GM12878 (cell line): ENCODE measurements at regions not wholly inside any gene's neighbourhood (a gene's known extent, or its start where the extent isn't known, plus 50 kb on each side); places are given as distances from the start of the nearest gene placed in this dataset.

Experiments used
- ATAC-seq: fragments of 200-7000 bp; cut with Tn5 transposase; 3 replicates; pipeline ENCODE4 v1.9.1; 2020; ENCODE audit warnings: mild to moderate bottlenecking, moderate library complexity
- BruUV-seq: library from RNA; stranded (reverse); fragments of 400-500 nt; replicated peaks from 2 replicates; lab custom pipeline; 2021; lab: Mats Ljungman, UMichigan
- CTCF ChIA-PET: fragments of 300-600 bp; sonication (Branson Sonifier 250); formaldehyde crosslinking; extraction: SDS; loops from one replicate; lab custom pipeline; 2021; ENCODE audit warnings: inconsistent platforms; lab: Yijun Ruan, JAX
- POLR2A ChIA-PET: fragments of 350-600 bp; formaldehyde crosslinking; extraction: SDS; loops from one replicate; lab custom pipeline; 2021; ENCODE audit warnings: inconsistent platforms; lab: Charles Lee
- RAD21 ChIA-PET: fragments of 300-600 bp; sonication (Branson Sonifier 250); formaldehyde crosslinking; loops from one replicate; lab custom pipeline; 2023; ENCODE audit warnings: antibody characterized with exemption; ENCODE audit not compliant: unreplicated experiment; lab: Charles Lee
- SMC1A ChIA-PET: fragments of 300-600 bp; sonication (Branson Sonifier 250); formaldehyde crosslinking; loops from one replicate; lab custom pipeline; 2023; ENCODE audit not compliant: unreplicated experiment, uncharacterized antibody; lab: Charles Lee
- DNase-seq: peaks from one replicate; pipeline ENCODE4 v3.0.0-alpha.2; 2011; ENCODE audit warnings: low read depth, low spot score
- FAIRE-seq: peaks from 3 replicates; lab custom pipeline; 2011; peaks lifted over from hg19 to GRCh38; lab: Jason Lieb, UNC
- H2AFZ ChIP-seq: 2 replicates; pipeline ENCODE4 v1.6.0; 2011; ENCODE audit warnings: low read depth, low read length, control low read depth; ENCODE audit not compliant: control insufficient read depth
- H3K27ac ChIP-seq: 2 replicates; pipeline ENCODE4 v1.5.1; 2011; ENCODE audit warnings: control low read depth; ENCODE audit not compliant: control insufficient read depth, insufficient read depth
- H3K27me3 ChIP-seq, 2 experiments: replicated peaks in 1 of 2; 2 replicates each; pipeline versions ENCODE4 v1.6.0 to v1.6.1; 2011; ENCODE audit warnings: low read length in 1 of 2; ENCODE audit not compliant: control insufficient read depth in 2 of 2, insufficient read depth in 2 of 2
- H3K36me3 ChIP-seq, 2 experiments: 2 replicates each; pipeline ENCODE4 v1.5.1; 2011; ENCODE audit warnings: low read length in 1 of 2; ENCODE audit not compliant: control insufficient read depth in 2 of 2, insufficient read depth in 2 of 2
- H3K4me1 ChIP-seq: 2 replicates; pipeline ENCODE4 v1.6.1; 2011; ENCODE audit warnings: mild to moderate bottlenecking, low read length, moderate library complexity, mixed read lengths; ENCODE audit not compliant: control insufficient read depth, insufficient read depth
- H3K4me2 ChIP-seq: 2 replicates; pipeline ENCODE4 v1.6.0; 2011; ENCODE audit warnings: control low read depth; ENCODE audit not compliant: control insufficient read depth, insufficient read depth
- H3K4me3 ChIP-seq: fragments of 200-600 bp; sonication (generic); 2 replicates; pipeline ENCODE4 v1.5.1; 2016
- H3K79me2 ChIP-seq: 2 replicates; pipeline ENCODE4 v1.6.0; 2011; ENCODE audit warnings: low read length; ENCODE audit not compliant: control insufficient read depth, insufficient read depth
- H3K9ac ChIP-seq: 2 replicates; pipeline ENCODE4 v1.8.0; 2011; ENCODE audit warnings: low read length, control low read depth, mixed read lengths; ENCODE audit not compliant: control insufficient read depth, insufficient read depth
- H3K9me3 ChIP-seq: replicated peaks from 3 replicates; pipeline ENCODE4 v1.5.1; 2011; ENCODE audit warnings: mild to moderate bottlenecking, low read length; ENCODE audit not compliant: control insufficient read depth, insufficient read depth
- H4K20me1 ChIP-seq: 2 replicates; pipeline ENCODE4 v1.6.0; 2011; ENCODE audit not compliant: control insufficient read depth, insufficient read depth
- RB1 ChIP-seq: fragments of 450-650 bp; formaldehyde crosslinking; IDR thresholded peaks from 2 replicates; pipeline ENCODE4 v1.6.1; 2017; ENCODE audit warnings: mild to moderate bottlenecking, borderline replicate concordance
- TCF3 ChIP-seq: IDR thresholded peaks from 2 replicates; pipeline ENCODE4 v1.6.1; 2012; ENCODE audit warnings: low read depth, mild to moderate bottlenecking, low read length, borderline replicate concordance; ENCODE audit not compliant: insufficient read depth
- WGBS: methylation state at CpG from one replicate; pipeline ENCODE4 v1.1.6; 2016; ENCODE audit warnings: low lambda C conversion rate; ENCODE audit not compliant: insufficient replicate concordance, insufficient coverage; ENCODE audit errors: missing lambda C conversion rate; 5-methylcytosine and 5-hydroxymethylcytosine counted together
- in situ Hi-C: fragments of 300-500 bp; cut with MboI; formaldehyde crosslinking; loops from 9 replicates; pipeline ENCODE4 v1.14.3; 2018; ENCODE audit warnings: mixed read lengths
- intact Hi-C: fragments of 100-400 bp; cut with micrococcal nuclease; formaldehyde crosslinking; loops from one replicate; pipeline ENCODE4 v1.14.2; 2022; ENCODE audit not compliant: unreplicated experiment
- TF ChIP-seq, protein P1 (sequence below): IDR thresholded peaks from 2 replicates; pipeline ENCODE4 v1.6.1; 2012; ENCODE audit warnings: low read length, inconsistent platforms
- TF ChIP-seq, protein P2 (sequence below): fragments of 450-650 bp; IDR thresholded peaks from 2 replicates; pipeline ENCODE4 v1.6.1; 2017; ENCODE audit warnings: mild to moderate bottlenecking, moderate library complexity

DNA sequence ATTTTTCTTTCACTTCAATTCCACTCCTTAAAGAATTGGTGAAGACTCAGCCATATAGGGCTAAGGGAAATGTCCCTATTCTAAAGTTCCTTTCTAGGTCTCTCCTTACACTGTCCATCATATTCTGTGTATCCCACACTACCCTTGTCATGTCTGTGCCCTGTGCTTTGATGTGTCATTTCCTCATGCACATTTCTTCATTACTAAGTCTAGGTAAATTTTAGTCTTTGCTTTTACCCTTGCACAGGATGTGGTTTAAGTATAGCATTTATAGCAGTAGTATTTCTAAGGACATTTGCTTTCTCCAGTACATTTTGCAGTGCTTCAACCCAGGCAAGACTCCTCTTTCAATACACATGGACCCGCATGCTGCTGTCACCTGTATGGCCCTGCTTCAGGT is 221.5 kb upstream of the ACVR2A start (continued):
- TF ChIP-seq, protein P1, sequence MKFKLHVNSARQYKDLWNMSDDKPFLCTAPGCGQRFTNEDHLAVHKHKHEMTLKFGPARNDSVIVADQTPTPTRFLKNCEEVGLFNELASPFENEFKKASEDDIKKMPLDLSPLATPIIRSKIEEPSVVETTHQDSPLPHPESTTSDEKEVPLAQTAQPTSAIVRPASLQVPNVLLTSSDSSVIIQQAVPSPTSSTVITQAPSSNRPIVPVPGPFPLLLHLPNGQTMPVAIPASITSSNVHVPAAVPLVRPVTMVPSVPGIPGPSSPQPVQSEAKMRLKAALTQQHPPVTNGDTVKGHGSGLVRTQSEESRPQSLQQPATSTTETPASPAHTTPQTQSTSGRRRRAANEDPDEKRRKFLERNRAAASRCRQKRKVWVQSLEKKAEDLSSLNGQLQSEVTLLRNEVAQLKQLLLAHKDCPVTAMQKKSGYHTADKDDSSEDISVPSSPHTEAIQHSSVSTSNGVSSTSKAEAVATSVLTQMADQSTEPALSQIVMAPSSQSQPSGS = peak; percentile 17; the same call in 1 of the 2 replicates

DNA sequence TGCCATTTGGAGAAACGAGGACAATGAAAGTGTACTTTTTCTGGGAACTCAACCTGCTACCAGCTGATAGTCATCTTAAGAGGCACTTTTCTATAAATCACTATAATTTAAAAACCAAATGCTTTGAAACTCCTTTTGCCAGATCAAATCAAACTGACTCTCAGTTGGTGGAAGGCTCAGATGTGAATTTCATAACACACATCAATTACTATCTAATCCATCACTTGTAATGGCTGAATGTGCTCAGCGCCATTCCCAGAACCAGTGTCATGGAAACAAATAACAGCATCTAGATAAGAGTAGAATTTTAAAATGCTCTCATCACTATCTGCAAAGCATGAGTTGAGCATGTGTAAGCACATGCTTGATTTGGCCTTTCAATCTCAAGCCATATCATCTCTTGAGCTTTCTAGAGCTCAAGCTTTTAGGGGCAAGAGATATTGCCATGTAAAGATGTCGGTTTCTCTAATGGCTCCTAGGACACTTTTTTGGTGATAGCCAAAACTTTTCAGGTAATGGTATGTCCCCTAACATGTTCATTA is 223.1 kb upstream of the ACVR2A start:
- RAD21 ChIA-PET = no interaction called here
- DNase-seq (no peak), FAIRE-seq (no peak), ATAC-seq (no peak)
- TF ChIP-seq RB1 (no peak), TCF3 (no peak)
- TF ChIP-seq, protein P2, sequence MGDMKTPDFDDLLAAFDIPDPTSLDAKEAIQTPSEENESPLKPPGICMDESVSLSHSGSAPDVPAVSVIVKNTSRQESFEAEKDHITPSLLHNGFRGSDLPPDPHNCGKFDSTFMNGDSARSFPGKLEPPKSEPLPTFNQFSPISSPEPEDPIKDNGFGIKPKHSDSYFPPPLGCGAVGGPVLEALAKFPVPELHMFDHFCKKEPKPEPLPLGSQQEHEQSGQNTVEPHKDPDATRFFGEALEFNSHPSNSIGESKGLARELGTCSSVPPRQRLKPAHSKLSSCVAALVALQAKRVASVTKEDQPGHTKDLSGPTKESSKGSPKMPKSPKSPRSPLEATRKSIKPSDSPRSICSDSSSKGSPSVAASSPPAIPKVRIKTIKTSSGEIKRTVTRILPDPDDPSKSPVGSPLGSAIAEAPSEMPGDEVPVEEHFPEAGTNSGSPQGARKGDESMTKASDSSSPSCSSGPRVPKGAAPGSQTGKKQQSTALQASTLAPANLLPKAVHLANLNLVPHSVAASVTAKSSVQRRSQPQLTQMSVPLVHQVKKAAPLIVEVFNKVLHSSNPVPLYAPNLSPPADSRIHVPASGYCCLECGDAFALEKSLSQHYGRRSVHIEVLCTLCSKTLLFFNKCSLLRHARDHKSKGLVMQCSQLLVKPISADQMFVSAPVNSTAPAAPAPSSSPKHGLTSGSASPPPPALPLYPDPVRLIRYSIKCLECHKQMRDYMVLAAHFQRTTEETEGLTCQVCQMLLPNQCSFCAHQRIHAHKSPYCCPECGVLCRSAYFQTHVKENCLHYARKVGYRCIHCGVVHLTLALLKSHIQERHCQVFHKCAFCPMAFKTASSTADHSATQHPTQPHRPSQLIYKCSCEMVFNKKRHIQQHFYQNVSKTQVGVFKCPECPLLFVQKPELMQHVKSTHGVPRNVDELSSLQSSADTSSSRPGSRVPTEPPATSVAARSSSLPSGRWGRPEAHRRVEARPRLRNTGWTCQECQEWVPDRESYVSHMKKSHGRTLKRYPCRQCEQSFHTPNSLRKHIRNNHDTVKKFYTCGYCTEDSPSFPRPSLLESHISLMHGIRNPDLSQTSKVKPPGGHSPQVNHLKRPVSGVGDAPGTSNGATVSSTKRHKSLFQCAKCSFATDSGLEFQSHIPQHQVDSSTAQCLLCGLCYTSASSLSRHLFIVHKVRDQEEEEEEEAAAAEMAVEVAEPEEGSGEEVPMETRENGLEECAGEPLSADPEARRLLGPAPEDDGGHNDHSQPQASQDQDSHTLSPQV = no peak
- Histone ChIP-seq H3K36me3 (no peaks in the 10 kb centered on the region), H3K4me3 (no peak overlapping the region), H3K27me3 (no peaks in the 10 kb centered on the region), H3K9me3 (peaks cover 2% of the 10 kb centered on the region; the same call in 2 of the 3 replicates), H3K79me2 (no peaks in the 10 kb centered on the region), H3K27ac (no peak overlapping the region), H3K9ac (no peak overlapping the region), H2AFZ (no peak overlapping the region), H3K4me1 (peaks cover 8% of the 10 kb centered on the region), H4K20me1 (no peaks in the 10 kb centered on the region), H3K4me2 (no peak overlapping the region)
- SMC1A ChIA-PET = interaction anchor here (1.2 kb wide), 1 partner anchor 21 kb away, joined by 4 read pairs; no protein-coding TSS in a partner anchor
- CTCF ChIA-PET = no interaction called here
- POLR2A ChIA-PET = no interaction called here
- in situ Hi-C loops (no loop called here), intact Hi-C loops (no loop called here)
- no TSS peak for BruUV-seq
- 87% methylated on average over 3 of the region's 3 CpGs for WGBS
